Activated CD4-positive, alpha-beta T cell treated with anti-CD3 and anti-CD28 coated beads for 36 hours (primary cell): ENCODE measurements at regions not wholly inside any gene's neighbourhood (a gene's known extent, or its start where the extent isn't known, plus 50 kb on each side); places are given as distances from the start of the nearest gene placed in this dataset.

Experiments
- ATAC-seq: fragments of 200-7000 bp; cut with Tn5 transposase; one replicate; pipeline ENCODE4 v1.10.0; 2021; ENCODE audit warnings: mild to moderate bottlenecking, moderate library complexity
- CTCF ChIA-PET: fragments of 350-600 bp; sonication (Branson Sonifier 250); formaldehyde crosslinking; loops from one replicate; lab custom pipeline; 2021; ENCODE audit warnings: antibody characterized with exemption; lab: Charles Lee
- POLR2A ChIA-PET: fragments of 350-600 bp; sonication (Branson Sonifier 250); formaldehyde crosslinking; loops from one replicate; lab custom pipeline; 2021; ENCODE audit warnings: antibody characterized with exemption, inconsistent platforms; lab: Charles Lee
- DNase-seq: peaks from one replicate; pipeline ENCODE4 v3.0.0-alpha.2; 2020
- H3K27ac Mint-ChIP-seq: one replicate; pipeline ENCODE4 v1.8.0; 2021; ENCODE audit warnings: mixed read lengths
- H3K27me3 Mint-ChIP-seq: one replicate; pipeline ENCODE4 v1.8.0; 2021; ENCODE audit warnings: mixed read lengths
- H3K36me3 Mint-ChIP-seq: one replicate; pipeline ENCODE4 v1.8.0; 2021; ENCODE audit warnings: low read depth, mixed read lengths
- H3K4me1 Mint-ChIP-seq: one replicate; pipeline ENCODE4 v1.8.0; 2021; ENCODE audit warnings: mixed read lengths
- H3K4me3 Mint-ChIP-seq: one replicate; pipeline ENCODE4 v1.8.0; 2021; ENCODE audit warnings: mild to moderate bottlenecking, moderate library complexity, mixed read lengths
- H3K9me3 Mint-ChIP-seq: one replicate; pipeline ENCODE4 v1.8.0; 2021; ENCODE audit warnings: low read depth, mixed read lengths
- intact Hi-C, 2 experiments: fragments of 100-400 bp; cut with DNase I in 1 of 2; cut with micrococcal nuclease in 1 of 2; formaldehyde crosslinking; loops; one replicate each; pipeline versions ENCODE4 v1.14.2 to v1.15.1; 2022 to 2024; cut with DNase I, micrococcal nuclease

GRCh38 chr4:127120441-127121090, 512.2 kb upstream of the INTU start:
- Mint-ChIP-seq H3K4me3 (no peak overlapping the region), H3K4me1 (no peaks in the 10 kb centered on the region), H3K36me3 (no peaks in the 10 kb centered on the region), H3K27me3 (no peaks in the 10 kb centered on the region), H3K9me3 (peaks cover 11% of the 10 kb centered on the region), H3K27ac (no peak overlapping the region)
- ATAC-seq: no peak
- ChIA-PET CTCF (no interaction called here), POLR2A (no interaction called here)
- intact Hi-C loops: no loop called here
- DNase-seq: no peak

GRCh38 chr4:127124919-127125318, 507.8 kb upstream of the INTU start:
- POLR2A ChIA-PET: no interaction called here

GRCh38 chr4:127126718-127127117, 506.0 kb upstream of the INTU start:
- H3K36me3 Mint-ChIP-seq: no peaks in the 10 kb centered on the region
- ChIA-PET POLR2A (no interaction called here), CTCF (no interaction called here)
- DNase-seq (no peak), ATAC-seq (no peak)
- no peaks in the 10 kb centered on the region for H3K4me1 Mint-ChIP-seq
- H3K27me3 Mint-ChIP-seq: no peaks in the 10 kb centered on the region
- peaks cover 10% of the 10 kb centered on the region for H3K9me3 Mint-ChIP-seq
- no peak overlapping the region for H3K27ac Mint-ChIP-seq
- H3K4me3 Mint-ChIP-seq: no peak overlapping the region
- intact Hi-C loops: no loop called here

More at GRCh38 chr4:127124919-127125318, 507.8 kb upstream of the INTU start:
- ATAC-seq: no peak
- Mint-ChIP-seq H3K4me3 (no peak overlapping the region), H3K4me1 (no peaks in the 10 kb centered on the region), H3K36me3 (no peaks in the 10 kb centered on the region), H3K27me3 (no peaks in the 10 kb centered on the region), H3K9me3 (peaks cover 13% of the 10 kb centered on the region), H3K27ac (no peak overlapping the region)
- intact Hi-C loops: no loop called here
- no peak for DNase-seq
- CTCF ChIA-PET: no interaction called here

GRCh38 chr4:127131527-127131926, 501.2 kb upstream of the INTU start:
- POLR2A ChIA-PET: no interaction called here
- CTCF ChIA-PET: no interaction called here

GRCh38 chr4:127134490-127134889, 498.3 kb upstream of the INTU start:
- Mint-ChIP-seq H3K27me3 (no peaks in the 10 kb centered on the region), H3K4me3 (no peak overlapping the region), H3K4me1 (no peaks in the 10 kb centered on the region), H3K9me3 (peaks cover 3% of the 10 kb centered on the region), H3K36me3 (no peaks in the 10 kb centered on the region), H3K27ac (no peak overlapping the region)
- CTCF ChIA-PET: no interaction called here
- POLR2A ChIA-PET: no interaction called here
- ATAC-seq (no peak), DNase-seq (no peak)
- intact Hi-C loops: no loop called here

More at GRCh38 chr4:127131527-127131926, 501.2 kb upstream of the INTU start:
- intact Hi-C loops: no loop called here
- no peaks in the 10 kb centered on the region for H3K4me1 Mint-ChIP-seq
- H3K27me3 Mint-ChIP-seq: no peaks in the 10 kb centered on the region
- no peaks in the 10 kb centered on the region for H3K36me3 Mint-ChIP-seq
- no peak for DNase-seq
- no peak overlapping the region for H3K27ac Mint-ChIP-seq
- peaks cover 5% of the 10 kb centered on the region for H3K9me3 Mint-ChIP-seq
- H3K4me3 Mint-ChIP-seq: no peak overlapping the region
- no peak for ATAC-seq

- intact Hi-C loops: no loop called here
- ATAC-seq: no peak
- H3K27ac Mint-ChIP-seq: no peak overlapping the region
- H3K9me3 Mint-ChIP-seq: no peaks in the 10 kb centered on the region
- H3K27me3 Mint-ChIP-seq: no peaks in the 10 kb centered on the region
- H3K4me3 Mint-ChIP-seq: no peak overlapping the region
- H3K4me1 Mint-ChIP-seq: no peaks in the 10 kb centered on the region
- no peaks in the 10 kb centered on the region for H3K36me3 Mint-ChIP-seq
- no peak for DNase-seq
- POLR2A ChIA-PET: no interaction called here
- CTCF ChIA-PET: no interaction called here
These were observed 494.2 kb upstream of the INTU start for GRCh38 chr4:127138586-127138985.

GRCh38 chr4:127139788-127140286, 492.9 kb upstream of the INTU start:
- Mint-ChIP-seq H3K9me3 (no peaks in the 10 kb centered on the region), H3K36me3 (no peaks in the 10 kb centered on the region), H3K27ac (no peak overlapping the region), H3K27me3 (no peaks in the 10 kb centered on the region), H3K4me1 (no peaks in the 10 kb centered on the region), H3K4me3 (no peak overlapping the region)
- ChIA-PET CTCF (no interaction called here), POLR2A (no interaction called here)
- intact Hi-C loops: no loop called here
- ATAC-seq (no peak), DNase-seq (no peak)

- intact Hi-C loops: no loop called here
- H3K36me3 Mint-ChIP-seq: no peaks in the 10 kb centered on the region
- no peak overlapping the region for H3K27ac Mint-ChIP-seq
- ChIA-PET CTCF (no interaction called here), POLR2A (no interaction called here)
- DNase-seq (no peak), ATAC-seq (no peak)
- H3K4me3 Mint-ChIP-seq: no peak overlapping the region
- H3K4me1 Mint-ChIP-seq: no peaks in the 10 kb centered on the region
- no peaks in the 10 kb centered on the region for H3K27me3 Mint-ChIP-seq
- H3K9me3 Mint-ChIP-seq: no peaks in the 10 kb centered on the region
These were observed 492.5 kb upstream of the INTU start for GRCh38 chr4:127140306-127140705.

- DNase-seq: no peak
- H3K4me3 Mint-ChIP-seq: no peak overlapping the region
- CTCF ChIA-PET: no interaction called here
- H3K4me1 Mint-ChIP-seq: no peaks in the 10 kb centered on the region
- no peaks in the 10 kb centered on the region for H3K36me3 Mint-ChIP-seq
- POLR2A ChIA-PET: no interaction called here
- H3K9me3 Mint-ChIP-seq: no peaks in the 10 kb centered on the region
- intact Hi-C loops: no loop called here
- H3K27me3 Mint-ChIP-seq: no peaks in the 10 kb centered on the region
- no peak for ATAC-seq
- no peak overlapping the region for H3K27ac Mint-ChIP-seq
These were observed 490.9 kb upstream of the INTU start for GRCh38 chr4:127141856-127142255.

- Mint-ChIP-seq H3K36me3 (no peaks in the 10 kb centered on the region), H3K27me3 (no peaks in the 10 kb centered on the region), H3K4me3 (no peak overlapping the region), H3K9me3 (no peaks in the 10 kb centered on the region), H3K4me1 (no peaks in the 10 kb centered on the region), H3K27ac (no peak overlapping the region)
- DNase-seq: no peak
- CTCF ChIA-PET: no interaction called here
- POLR2A ChIA-PET: no interaction called here
- ATAC-seq: no peak
- intact Hi-C loops: no loop called here
These were observed 489.1 kb upstream of the INTU start for GRCh38 chr4:127143460-127144195.

GRCh38 chr4:127145006-127145540, 487.7 kb upstream of the INTU start:
- H3K4me1 Mint-ChIP-seq: no peaks in the 10 kb centered on the region
- CTCF ChIA-PET: interaction anchor here (0.8 kb wide), 1 partner anchor 1793 kb away, joined by 3 read pairs; no protein-coding TSS in a partner anchor

GRCh38 chr4:127148165-127148564, 484.6 kb upstream of the INTU start:
- no peak for DNase-seq
- Mint-ChIP-seq H3K4me3 (no peak overlapping the region), H3K4me1 (no peaks in the 10 kb centered on the region), H3K27ac (no peak overlapping the region), H3K27me3 (no peaks in the 10 kb centered on the region), H3K9me3 (peaks cover 11% of the 10 kb centered on the region), H3K36me3 (no peaks in the 10 kb centered on the region)
- no peak for ATAC-seq
- intact Hi-C loops: no loop called here
- ChIA-PET CTCF (no interaction called here), POLR2A (no interaction called here)

More at GRCh38 chr4:127145006-127145540, 487.7 kb upstream of the INTU start:
- no peak for ATAC-seq
- H3K27ac Mint-ChIP-seq: no peak overlapping the region
- H3K4me3 Mint-ChIP-seq: no peak overlapping the region
- no peaks in the 10 kb centered on the region for H3K36me3 Mint-ChIP-seq
- no peaks in the 10 kb centered on the region for H3K9me3 Mint-ChIP-seq
- H3K27me3 Mint-ChIP-seq: no peaks in the 10 kb centered on the region
- intact Hi-C loops: no loop called here
- no peak for DNase-seq
- POLR2A ChIA-PET: no interaction called here
